Gastrocnemius medialis (tissue), 4 donors: ENCODE measurements at regions not wholly inside any gene's neighbourhood (a gene's known extent, or its start where the extent isn't known, plus 50 kb on each side); places are given as distances from the start of the nearest gene placed in this dataset.

Experiments
- ATAC-seq, 2 donors: fragments of 150-250 bp; one replicate each; pipeline ENCODE4 v1.9.1; 2016
- DNase-seq, 2 donors: peaks; one replicate each; pipeline ENCODE4 v3.0.0-alpha.2; 2019
- H3K27ac ChIP-seq, 4 donors: fragments of 200-600 bp; sonication (generic); 1 replicate in 1 of 4; 2 replicates in 3 of 4; pipeline ENCODE4 v1.5.1; 2016 to 2018; ENCODE audit warnings: mild to moderate bottlenecking in 2 of 4, moderate library complexity in 1 of 4
- H3K27me3 ChIP-seq, 3 donors: fragments of 200-600 bp; sonication (generic) in 2 of 3; 1 replicate in 1 of 3; 2 replicates in 2 of 3; pipeline versions ENCODE4 v1.5.1 to v1.6.0; 2016 to 2019; ENCODE audit warnings: mild to moderate bottlenecking in 1 of 3, moderate library complexity in 1 of 3
- H3K36me3 ChIP-seq, 2 donors: fragments of 200-600 bp; sonication (generic) in 1 of 2; one replicate each; pipeline ENCODE4 v1.5.1; 2017 to 2018
- H3K4me1 ChIP-seq, 2 donors: fragments of 200-600 bp; sonication (generic) in 1 of 2; one replicate each; pipeline ENCODE4 v1.5.1; 2016 to 2017; ENCODE audit warnings: mild to moderate bottlenecking in 2 of 2
- H3K4me3 ChIP-seq, 4 donors: fragments of 200-600 bp; sonication (generic) in 3 of 4; 1 replicate in 1 of 4; 2 replicates in 3 of 4; pipeline ENCODE4 v1.5.1; 2016 to 2019; ENCODE audit warnings: mild to moderate bottlenecking in 2 of 4
- H3K9me3 ChIP-seq, 3 donors: fragments of 200-600 bp; sonication (generic) in 2 of 3; 1 replicate in 1 of 3; 2 replicates in 2 of 3; pipeline ENCODE4 v1.5.1; 2016 to 2019
- CTCF ChIP-seq, 5 experiments: fragments of 450-650 bp in 3 of 5; fragments of 200-600 bp in 2 of 5; sonication (generic) in 2 of 5; IDR thresholded peaks in 4 of 5; conservative IDR thresholded peaks in 1 of 5; 1 replicate in 4 of 5; 2 replicates in 1 of 5; pipeline ENCODE4 v1.5.1; 2016 to 2019; ENCODE audit warnings: antibody characterized with exemption in 5 of 5, mild to moderate bottlenecking in 3 of 5, moderate library complexity in 3 of 5
- POLR2A ChIP-seq, 2 donors: fragments of 450-650 bp; IDR thresholded peaks; one replicate each; pipeline ENCODE4 v1.6.1; 2017; ENCODE audit warnings: antibody characterized with exemption in 2 of 2, mild to moderate bottlenecking in 2 of 2, moderate library complexity in 2 of 2
- in situ Hi-C, 4 donors: fragments of 200-750 bp; cut with MboI; loops; one replicate each; pipeline versions ENCODE4 v1.15.0 to v1.8.0; 2017; ENCODE audit warnings: low sequenced_read_pairs in 4 of 4
- intact Hi-C: fragments of 100-400 bp; cut with DNase I; formaldehyde crosslinking; loops from one replicate; pipeline ENCODE4 v1.15.1; 2023; ENCODE audit warnings: low total_unique reads

- Histone ChIP-seq H3K9me3 (no peaks in the 10 kb centered on the region), H3K4me1 (no peaks in the 10 kb centered on the region), H3K4me3 (no peak overlapping the region), H3K27me3 (no peaks in the 10 kb centered on the region), H3K27ac (peak overlapping the region; percentile 7 to 54 (median 41)), H3K36me3 (no peaks in the 10 kb centered on the region)
- in situ Hi-C loops (no loop called here), intact Hi-C loops (no loop called here)
- DNase-seq (peak; percentile 42 to 65), ATAC-seq (peak; percentile 67 to 73)
- no peak for TF ChIP-seq CTCF (IDR thresholded peaks at IDR 0.05 in 4 of 5, conservative IDR thresholded peaks at IDR 0.05 in 1 of 5)
- TF ChIP-seq POLR2A (IDR thresholded peaks at IDR 0.05) = no peak
Measured at GRCh38 chr11:19389787-19390303, 149.1 kb upstream of the E2F8 start.

DNA sequence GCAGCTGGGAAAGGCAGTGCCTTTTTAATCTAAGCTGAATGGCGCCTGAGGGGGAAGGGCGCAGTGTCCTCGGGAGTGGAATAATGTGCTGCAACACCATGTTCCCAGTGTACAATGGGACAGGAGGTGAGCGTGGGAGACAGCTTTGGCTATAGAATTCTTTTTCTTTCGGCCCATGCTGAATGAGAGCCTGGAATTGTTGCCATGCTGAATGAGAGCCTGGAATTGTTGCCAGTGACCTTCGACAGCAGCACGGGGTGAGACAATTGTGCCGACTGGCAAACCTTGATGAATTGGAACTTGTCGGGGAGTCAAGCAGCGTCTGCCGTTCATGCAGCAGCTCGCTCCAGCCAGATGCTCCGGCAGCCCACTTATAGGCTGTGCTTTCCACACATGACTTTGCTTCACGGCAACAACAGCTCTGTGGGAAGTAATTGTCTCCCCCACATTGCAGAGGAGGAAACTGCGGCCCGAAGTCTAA, 141.4 kb upstream of the E2F8 start:
- in situ Hi-C loops (no loop called here), intact Hi-C loops (no loop called here)
- no peak for TF ChIP-seq CTCF (IDR thresholded peaks at IDR 0.05 in 4 of 5, conservative IDR thresholded peaks at IDR 0.05 in 1 of 5)
- TF ChIP-seq POLR2A (IDR thresholded peaks at IDR 0.05) = no peak
- Histone ChIP-seq H3K4me3 (no peak overlapping the region), H3K36me3 (no peaks in the 10 kb centered on the region), H3K27me3 (peaks cover 0 to 4% (median 0%) of the 10 kb centered on the region in 3 donors), H3K4me1 (no peaks in the 10 kb centered on the region), H3K9me3 (no peaks in the 10 kb centered on the region), H3K27ac (no peak overlapping the region)
- peak in 1 of 2 donors; percentile 21 for ATAC-seq
- no peak for DNase-seq

DNA sequence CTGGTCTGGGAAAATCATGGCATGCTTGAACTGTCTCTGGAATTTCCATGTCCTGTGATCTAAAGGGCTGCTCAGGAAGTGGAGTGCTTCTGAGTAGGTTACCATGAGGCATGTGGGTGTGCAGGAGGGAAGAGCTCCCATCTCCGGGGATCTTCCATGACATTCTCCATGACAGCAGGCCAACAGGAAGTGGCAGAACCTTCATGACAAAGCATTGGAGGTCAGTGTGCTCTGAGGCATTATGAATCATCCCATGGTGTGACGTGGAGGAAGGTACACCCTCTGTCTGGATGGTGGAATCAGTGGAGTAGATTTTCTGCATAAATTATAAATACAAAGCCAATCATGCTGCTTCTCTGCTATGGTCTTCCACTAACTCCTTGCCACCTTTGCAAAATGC, 139.6 kb upstream of the E2F8 start:
- ATAC-seq (no peak), DNase-seq (peak in 1 of 2 donors; percentile 32)
- H3K9me3 ChIP-seq = no peaks in the 10 kb centered on the region
- no peaks in the 10 kb centered on the region for H3K36me3 ChIP-seq
- H3K27me3 ChIP-seq = peaks cover 0 to 4% (median 0%) of the 10 kb centered on the region in 3 donors
- no peak overlapping the region for H3K27ac ChIP-seq
- in situ Hi-C loops = no loop called here
- TF ChIP-seq POLR2A (IDR thresholded peaks at IDR 0.05) (no peak), CTCF (IDR thresholded peaks at IDR 0.05 in 4 of 5, conservative IDR thresholded peaks at IDR 0.05 in 1 of 5) (no peak)
- H3K4me1 ChIP-seq = no peaks in the 10 kb centered on the region
- intact Hi-C loops = no loop called here
- no peak overlapping the region for H3K4me3 ChIP-seq

DNA sequence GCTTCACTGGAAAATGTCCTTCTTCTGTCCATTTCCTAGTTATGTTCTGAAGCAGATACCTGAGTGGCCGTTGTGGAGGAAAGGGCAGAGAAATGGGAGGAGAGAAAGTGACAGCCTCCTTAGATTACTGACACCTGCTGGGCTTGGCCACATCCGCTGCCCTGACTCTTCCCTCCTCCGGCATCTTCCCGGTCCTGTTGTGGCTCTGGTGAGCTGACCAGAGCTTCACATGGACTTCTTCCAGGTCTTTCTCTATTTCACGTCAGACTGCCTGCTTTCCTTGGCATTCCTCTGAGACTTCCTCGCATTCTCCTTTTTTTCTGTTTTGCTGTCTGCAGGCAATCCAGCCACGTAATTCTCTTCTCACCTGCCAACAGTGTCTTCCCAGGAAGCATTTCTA, 138.7 kb upstream of the E2F8 start:
- Histone ChIP-seq H3K4me3 (no peak overlapping the region), H3K27ac (no peak overlapping the region), H3K9me3 (no peaks in the 10 kb centered on the region), H3K27me3 (peaks cover 0 to 4% (median 0%) of the 10 kb centered on the region in 3 donors), H3K4me1 (no peaks in the 10 kb centered on the region), H3K36me3 (no peaks in the 10 kb centered on the region)
- intact Hi-C loops = no loop called here
- ATAC-seq (no peak), DNase-seq (no peak)
- TF ChIP-seq CTCF (IDR thresholded peaks at IDR 0.05 in 4 of 5, conservative IDR thresholded peaks at IDR 0.05 in 1 of 5) (no peak), POLR2A (IDR thresholded peaks at IDR 0.05) (no peak)
- in situ Hi-C loops = no loop called here

- no peak for ATAC-seq
- in situ Hi-C loops = no loop called here
Measured at GRCh38 chr11:19378814-19379213, 138.1 kb upstream of the E2F8 start.

More at GRCh38 chr11:19378814-19379213, 138.1 kb upstream of the E2F8 start:
- DNase-seq = no peak
- H3K27me3 ChIP-seq = peaks cover 0 to 4% (median 0%) of the 10 kb centered on the region in 3 donors
- H3K4me3 ChIP-seq = no peak overlapping the region
- no peaks in the 10 kb centered on the region for H3K4me1 ChIP-seq
- H3K9me3 ChIP-seq = no peaks in the 10 kb centered on the region
- intact Hi-C loops = no loop called here
- TF ChIP-seq CTCF (IDR thresholded peaks at IDR 0.05 in 4 of 5, conservative IDR thresholded peaks at IDR 0.05 in 1 of 5) (no peak), POLR2A (IDR thresholded peaks at IDR 0.05) (no peak)
- H3K27ac ChIP-seq = no peak overlapping the region
- no peaks in the 10 kb centered on the region for H3K36me3 ChIP-seq
